ENCODE measurements at regions not wholly inside any gene's neighbourhood (a gene's known extent, or its start where the extent isn't known, plus 50 kb on each side); places are given as distances from the start of the nearest gene placed in this dataset.

DNA sequence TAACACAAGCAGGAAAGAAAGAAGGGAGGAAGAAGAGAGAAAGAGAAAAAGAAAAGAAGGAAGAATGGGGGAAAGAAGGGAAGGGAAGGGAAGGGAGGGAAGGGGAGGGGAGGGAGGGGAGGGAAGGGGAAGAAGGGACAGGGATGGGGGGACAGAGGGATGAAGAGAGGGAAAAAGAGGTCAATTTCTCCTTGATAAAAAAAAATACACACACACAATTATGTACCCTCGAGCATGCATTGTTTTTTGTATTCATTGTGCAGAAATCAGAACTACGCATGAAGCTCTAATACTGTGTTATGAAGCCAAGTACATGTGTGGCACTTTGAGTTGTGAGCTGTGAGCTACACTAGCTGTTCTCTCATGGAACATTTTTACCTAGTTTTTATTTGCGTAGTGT lies 274.9 kb upstream of the CDH18 start:
- DNase-seq: no peak

DNA sequence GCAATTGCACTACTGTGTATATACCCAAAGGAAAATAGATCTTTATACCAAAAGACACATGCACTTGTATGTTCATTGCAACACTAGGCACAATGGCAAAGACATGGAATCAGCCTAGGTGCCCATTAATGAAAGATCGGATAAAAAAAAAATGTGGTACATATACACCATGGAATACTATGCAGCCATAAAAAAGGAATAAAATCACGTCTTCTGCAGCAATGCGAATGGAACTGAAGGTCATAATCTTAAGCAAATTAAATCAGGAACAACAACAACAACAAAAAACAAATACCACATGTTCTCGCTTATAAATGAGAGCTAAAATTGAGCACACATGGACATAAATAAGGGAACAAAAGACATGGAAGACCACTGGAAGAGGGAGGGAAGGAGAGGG lies 266.7 kb upstream of the CDH18 start:
- DNase-seq: no peak

DNA sequence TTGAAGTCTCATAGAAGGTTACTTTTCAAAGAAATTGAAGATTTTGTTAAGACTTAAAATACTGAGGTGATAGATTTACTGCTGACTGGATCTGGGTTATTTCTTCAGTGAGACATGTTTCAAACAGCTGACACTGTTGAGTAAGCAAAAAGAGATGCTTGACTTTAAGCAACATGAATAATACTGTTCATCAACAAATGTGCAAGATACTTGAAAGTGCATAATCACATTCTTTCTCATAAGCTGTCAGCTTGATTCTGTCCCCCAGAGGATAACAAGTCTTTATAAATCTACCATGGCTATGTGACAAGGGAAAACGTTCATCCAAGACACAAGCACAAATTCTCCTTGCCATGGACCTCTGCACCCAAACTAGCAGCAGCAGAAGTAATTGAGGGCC lies 260.1 kb upstream of the CDH18 start:
- DNase-seq: no peak

DNA sequence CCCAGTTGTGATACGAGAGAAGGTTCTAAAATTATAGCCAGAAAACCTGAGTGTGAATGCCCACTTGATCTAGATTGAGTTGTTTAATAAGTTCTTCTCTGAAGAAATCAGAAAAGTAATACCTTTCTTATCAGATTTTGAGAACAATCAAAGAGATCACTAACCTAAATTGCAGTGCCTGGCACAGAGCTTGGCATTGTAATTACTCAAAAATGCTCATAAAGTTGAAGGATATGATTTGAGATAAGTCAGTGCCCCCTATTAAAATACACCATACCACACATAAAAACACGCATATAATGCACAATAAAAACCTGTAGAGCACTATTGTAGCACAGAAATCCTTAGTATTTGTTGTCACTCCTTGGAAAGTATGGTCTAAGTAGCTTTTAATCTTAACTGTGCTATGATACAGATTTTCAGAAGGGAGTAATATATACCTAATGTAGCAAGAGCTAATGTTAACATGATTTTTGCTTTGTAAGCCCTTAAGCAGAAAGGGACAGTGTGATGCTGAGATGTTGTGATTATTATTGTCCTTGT lies 257.5 kb upstream of the CDH18 start:
- no peak for DNase-seq

DNA sequence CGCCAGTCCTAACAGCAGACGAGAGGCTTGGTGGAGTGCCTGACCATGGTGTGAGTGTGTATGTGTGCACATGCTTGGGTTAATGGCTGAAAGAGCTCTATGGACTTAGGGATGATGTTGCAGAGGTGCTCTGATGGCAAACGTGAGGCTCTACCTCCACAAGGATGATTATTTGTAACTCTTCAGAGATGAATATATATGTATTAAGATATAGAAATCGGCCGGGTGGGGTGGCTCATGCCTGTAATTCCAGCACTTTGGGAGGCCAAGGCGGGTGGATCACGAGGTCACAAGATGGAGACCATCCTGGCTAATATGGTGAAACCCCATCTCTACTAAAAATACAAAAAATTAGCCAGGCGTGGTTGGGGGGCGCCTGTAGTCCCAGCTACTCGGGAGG lies 253.4 kb upstream of the CDH18 start:
- no peak for DNase-seq

DNA sequence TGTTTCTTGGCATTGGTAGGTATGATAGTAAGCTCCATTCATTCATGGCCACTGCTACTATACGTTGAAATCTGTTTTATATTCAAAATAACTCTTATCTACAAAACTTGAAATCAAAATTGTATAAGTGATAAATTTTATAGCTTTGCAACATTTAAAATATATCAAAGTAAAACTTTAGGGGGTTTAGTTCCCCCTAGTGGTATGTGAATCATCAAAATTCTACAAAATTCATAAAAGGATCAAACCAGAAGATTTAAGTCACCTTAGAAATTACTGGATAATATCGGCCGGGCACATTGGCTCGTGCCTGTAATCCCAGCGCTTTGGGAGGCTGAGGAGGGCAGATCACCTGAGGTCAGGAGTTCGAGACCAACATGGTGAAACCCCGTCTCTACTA lies 243.0 kb upstream of the CDH18 start:
- DNase-seq: no peak

DNA sequence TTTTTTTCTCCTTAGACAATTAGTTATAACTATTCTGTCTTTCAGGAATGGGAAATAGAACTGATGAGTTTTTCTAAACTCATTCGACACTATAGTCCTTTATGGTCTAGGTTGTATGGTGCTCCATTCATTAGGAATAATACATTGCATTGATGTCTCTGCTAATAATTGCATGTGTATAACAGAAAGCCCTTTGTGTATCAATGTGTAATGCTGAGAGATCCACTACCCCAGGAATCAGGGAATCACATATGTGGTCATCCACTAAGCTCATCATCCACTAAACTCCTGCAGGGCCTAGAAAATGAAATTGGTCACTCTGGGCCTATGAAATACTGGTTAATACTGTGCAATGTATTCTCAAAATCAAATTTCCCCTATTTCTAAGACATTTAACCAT lies 242.0 kb upstream of the CDH18 start:
- no peak for DNase-seq

DNA sequence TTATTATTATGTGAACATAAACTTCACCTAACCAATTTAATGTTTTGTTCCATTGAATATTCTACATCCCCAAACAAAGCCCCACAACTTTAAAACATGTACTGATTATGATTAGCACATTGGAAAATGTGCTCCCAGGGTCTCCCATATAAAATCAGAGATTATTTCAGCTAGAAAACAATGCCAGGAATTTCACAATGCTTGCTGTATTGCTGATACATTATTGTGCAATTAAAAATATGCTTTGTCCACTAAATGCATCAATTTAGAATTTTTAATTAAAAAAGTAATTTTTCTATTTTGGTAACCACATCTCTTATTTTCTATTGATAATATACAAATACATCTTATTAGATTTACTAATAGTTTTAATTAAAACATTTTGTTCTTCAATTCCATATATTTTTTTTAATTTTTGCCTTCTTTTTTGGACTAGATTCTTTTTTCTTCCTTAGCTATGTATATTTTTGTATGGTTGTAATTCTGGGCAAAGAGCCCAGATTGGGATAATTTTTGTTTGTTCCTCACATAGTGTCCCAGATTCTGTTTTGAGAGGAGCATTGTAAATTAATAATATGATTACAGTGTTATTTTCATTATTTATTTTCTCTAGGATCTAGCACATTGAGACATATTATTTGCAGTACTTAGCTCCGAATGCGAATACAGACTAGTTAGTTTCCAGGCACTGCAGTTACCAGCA lies 241.5 kb upstream of the CDH18 start:
- no peak for DNase-seq

DNA sequence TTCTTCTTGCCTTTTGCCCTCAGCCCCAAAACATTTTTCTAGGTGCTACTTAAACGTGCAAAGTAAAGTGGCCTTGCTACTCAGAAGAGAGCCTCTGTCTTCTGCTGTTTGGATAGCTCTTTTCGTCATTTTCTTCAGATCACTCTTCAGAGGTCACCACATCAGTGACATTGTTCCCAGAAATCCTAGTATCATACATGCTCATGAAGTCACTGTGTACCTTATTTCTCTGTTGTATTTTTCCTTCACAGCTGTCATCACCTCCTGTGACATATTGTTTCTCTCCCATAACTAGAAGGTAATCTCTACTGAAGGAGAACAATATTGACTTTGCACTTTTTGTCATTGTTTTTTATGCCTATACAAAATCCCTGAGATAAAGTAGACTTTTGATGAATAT lies 237.0 kb upstream of the CDH18 start:
- DNase-seq: no peak

DNA sequence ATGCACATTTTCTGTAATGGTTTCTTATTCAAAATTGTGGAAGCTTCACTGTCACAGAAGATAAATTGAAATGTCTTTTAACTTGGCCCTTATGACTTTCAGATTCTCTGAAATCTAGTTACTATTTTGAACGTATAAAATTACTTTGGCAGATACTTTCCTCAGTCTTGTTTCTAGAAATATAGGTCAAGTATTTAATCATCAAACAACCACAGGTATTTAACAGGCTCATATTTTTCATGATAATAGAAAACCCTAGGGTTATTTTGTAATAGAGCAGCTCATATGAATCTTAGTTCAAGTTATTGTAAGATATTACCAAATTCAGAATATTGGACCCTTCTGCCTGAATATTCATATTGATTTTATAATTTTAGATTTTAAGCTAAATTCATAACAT lies 236.0 kb upstream of the CDH18 start:
- no peak for DNase-seq

DNA sequence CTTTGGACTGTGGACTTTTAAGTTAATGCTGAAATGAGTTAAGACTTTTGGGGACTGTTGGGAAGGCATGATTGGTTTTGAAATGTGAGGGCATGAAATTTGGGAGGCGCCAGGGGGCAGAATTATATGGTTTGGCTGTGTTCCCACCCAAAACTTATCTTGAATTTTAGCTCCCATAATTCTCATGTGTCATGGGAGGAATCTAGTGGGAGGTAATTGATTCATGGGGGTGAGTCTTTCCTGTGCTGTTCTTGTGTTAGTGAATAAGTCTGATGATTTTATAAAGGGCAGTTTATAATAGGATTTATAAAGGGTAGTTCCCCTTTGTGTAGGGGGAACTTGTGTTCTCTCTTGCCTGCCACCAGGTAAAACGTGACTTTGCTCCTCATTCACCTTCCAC lies 235.5 kb upstream of the CDH18 start:
- no peak for DNase-seq

DNA sequence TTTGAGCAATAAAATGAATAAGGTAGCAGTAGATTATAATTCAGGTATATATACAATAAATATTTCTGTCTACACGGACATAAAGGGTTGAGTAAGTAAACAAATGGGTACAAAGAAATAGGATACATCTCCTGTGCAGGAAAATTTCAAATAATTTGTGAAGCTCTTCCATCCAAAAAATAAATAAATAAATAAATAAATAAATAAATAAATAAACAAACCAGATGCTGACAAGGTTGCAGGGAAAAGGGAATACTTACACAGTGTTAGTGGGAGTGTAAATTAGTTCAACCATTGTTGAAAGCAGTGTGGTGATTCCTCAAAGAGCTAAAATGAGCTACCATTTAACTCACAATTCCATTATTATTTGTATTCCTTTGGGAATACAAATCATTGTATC lies 227.3 kb upstream of the CDH18 start:
- DNase-seq: no peak

DNA sequence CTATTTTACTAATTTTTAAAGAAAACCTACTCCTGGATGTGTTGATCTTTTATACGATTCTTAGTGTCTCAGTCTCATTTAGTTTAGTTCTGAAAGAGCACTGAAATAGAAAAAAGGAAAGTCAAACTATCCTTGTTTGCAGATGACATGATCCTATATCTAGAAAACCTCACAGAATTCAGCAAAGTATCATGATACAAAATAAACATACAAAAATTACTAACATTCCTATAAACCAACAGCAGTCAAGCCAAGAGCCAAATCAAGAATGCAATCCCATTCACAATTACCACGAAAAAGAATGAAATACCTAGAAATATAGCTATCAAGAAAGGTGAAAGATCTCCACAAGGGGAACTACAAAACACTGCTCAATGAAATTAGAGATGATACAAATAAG lies 225.8 kb upstream of the CDH18 start:
- no peak for DNase-seq

DNA sequence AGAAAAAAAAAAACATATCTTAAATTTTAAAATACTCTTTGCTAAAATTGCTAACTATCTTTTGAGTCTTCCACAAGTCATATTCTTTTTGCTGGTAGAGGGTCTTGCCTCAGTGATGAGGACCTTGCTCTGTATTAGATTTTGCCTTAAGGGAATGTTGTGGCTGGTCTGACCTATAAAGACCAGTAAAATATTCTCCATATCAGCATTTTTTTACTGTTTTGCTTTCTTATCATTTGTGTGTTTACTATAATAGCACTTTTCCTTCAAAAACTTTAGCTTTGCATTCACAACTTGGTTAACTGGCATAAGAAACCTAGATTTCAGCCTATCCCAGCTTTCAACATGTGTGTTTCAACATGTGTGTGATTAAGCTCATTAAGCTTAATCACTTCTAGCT lies 224.7 kb upstream of the CDH18 start:
- no peak for DNase-seq

DNA sequence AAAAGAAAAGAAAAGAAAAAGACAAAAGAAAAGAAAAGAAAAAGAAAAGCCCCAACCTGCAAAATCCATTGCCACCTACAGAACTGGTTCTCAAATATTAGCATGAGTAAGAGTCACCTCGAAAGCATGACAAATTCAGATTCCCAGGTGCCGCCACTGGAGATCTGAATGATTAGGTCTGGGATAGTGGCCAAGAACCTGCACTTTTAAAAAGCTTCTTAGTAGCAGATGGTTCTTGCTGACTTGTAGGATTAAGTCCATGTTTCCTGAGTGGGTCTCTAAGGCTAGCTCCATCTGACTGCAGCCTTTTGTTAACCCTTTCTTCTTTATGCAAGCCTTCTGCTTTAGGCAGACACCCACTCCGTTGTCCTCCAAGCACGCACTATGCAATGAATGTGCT lies 178.5 kb upstream of the CDH18 start:
- peak; percentile 88 for DNase-seq

DNA sequence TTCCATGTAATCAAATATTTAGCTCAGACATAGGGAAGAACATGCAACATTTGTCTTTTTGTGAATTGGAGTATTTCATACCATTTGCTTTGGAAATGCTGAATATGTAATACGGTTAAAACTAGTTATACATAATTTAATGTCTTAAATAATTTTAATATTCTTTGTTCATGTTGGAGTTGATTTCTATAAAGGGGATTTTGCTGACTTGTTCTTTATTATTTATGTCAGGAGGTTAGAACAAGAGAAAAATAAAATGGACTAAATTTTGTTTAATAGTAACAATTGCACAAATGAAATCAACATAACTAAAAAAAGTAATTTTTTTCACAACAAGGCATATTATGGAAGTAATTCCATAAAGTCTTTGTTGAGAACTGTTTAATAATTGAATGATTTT lies 170.0 kb upstream of the CDH18 start:
- no peak for DNase-seq

DNA sequence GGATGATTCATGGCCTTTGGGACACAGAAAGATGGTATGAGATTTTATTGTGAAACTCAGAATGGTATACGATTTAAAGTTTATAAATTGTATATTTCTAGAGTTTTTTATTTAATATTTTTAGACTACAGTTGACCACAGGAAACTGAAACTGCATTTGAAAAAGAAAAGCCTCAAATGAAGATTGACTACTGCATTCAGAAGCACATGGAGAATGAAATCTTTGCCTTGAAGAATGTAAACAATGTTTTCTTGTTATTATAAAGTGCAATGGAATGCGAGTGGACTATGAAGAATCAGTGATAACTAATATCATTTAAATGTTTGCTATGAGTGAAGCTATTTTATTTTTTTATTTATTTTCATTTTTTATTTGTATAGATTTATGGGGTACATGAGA lies 169.1 kb upstream of the CDH18 start:
- no peak for DNase-seq

DNA sequence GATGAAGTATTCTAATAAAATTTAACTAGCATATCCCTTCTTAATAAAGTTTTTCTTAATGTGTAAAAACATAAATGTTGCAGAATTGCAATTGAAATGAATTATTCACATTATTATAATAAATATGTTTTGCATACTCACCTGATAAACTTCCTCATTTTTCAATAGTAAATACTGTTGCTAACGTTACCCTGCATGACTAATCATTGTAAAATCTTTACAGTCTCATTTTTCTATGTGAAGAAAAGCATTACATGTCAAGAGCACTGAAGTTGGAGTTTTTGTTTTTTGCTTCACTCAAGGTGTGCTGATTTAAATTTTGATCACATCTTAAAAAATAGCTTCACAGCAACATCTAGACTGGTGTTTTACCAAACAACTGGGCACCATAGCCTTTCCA lies 157.2 kb upstream of the CDH18 start:
- DNase-seq: no peak

DNA sequence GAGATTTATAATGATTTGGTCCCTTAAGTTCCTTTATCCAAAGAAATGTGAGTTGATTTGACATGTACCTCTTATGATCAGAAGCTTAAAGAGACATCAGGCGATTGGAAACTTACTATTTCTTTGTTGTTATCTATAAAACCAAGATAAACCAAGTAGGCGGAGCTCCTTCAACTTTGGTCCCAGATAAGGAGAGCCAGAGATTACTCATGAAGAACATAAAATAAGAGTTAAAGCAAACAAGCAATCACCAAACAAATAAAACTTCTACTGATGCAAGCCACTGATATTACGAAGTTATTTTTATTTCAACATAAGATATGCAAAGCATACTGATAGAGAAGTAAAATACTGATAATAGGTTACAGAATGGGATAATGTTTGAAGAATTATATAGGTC lies 141.5 kb upstream of the CDH18 start:
- no peak for DNase-seq

DNA sequence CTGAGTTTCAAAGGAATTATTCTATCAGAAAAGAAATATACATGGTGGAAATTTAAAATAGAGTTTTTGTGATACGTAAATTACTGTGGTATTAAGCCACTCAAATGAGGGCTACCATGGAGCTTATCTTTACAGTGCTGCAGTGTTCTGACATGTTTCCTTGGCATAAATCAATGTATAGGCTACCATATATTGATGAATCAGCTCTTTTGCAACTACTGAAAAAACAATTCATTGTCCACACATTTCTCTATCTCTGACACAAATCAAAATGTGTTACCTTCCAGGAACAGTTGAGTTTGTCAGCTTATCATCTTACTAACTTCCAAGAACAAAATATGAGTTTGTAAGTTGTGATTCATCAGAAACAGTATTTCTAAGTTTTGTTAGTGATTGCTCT lies 140.3 kb upstream of the CDH18 start:
- no peak for DNase-seq

DNA sequence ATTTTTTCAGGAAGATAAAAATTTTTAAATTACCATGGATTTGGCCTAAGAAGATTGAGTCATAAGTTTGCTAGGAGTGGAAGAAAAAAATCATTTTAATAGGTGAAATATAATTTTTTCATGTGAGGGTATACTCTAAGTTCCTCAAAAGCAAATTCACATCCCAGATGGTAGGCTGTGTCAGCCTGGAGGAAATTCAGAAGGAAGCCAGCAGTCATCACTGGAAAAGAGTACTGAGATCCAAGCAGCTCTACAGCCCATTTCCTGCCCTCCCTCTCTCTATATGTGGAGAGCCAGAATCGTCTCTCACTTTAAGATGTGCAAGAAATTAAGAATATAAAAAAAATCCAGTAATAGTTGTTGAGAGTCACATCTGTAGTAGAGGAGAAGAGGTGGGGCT lies 126.5 kb upstream of the CDH18 start:
- no peak for DNase-seq

DNA sequence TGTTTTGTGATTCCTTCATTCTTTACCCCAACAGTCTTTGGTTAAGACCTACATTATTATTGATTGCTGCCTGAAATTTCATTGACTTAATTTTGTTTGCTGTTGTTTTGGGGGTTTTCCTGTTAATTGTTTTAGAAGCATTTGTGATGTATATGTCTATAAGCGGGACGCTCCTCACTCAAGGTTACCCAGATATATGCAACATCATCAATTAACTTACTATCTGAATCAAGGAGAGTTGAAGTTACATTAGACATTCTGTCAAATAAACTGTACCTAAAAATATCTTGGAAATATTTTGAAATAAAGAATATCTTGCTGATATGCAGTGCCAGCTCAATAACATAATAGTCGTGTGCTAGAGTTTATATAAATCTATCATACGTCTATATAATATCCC lies 125.9 kb upstream of the CDH18 start:
- DNase-seq: no peak

DNA sequence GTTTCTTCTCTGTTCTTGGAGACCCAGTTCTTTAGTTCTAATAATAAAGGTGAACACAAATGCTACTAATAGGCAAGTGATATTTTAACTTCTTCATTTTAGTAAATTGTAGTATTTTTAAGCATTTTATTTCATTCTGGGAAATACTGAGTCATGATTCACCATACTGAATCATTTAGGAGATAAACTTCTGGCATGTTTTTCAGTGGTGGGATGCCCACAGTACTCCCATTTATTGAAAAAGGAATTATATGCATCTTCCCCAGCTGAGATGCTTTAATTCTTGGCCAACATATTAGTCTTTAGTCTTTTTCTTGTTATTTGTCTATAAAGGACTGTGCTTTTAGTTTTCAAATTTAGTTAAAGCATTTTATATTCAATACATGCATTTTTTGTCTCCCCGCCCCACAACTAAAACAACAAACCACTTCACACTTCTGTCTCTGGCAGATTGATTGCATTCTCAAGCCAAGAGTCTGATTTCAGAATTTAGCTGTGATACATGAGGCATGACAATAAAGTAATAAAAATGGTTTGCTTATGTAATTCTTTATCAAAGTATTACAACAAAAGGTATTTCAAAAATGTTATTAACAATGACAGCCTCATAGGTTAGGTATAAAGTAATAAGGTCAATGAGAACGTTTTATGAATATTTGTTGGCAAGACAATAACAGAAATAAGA lies 125.2 kb upstream of the CDH18 start:
- no peak for DNase-seq

DNA sequence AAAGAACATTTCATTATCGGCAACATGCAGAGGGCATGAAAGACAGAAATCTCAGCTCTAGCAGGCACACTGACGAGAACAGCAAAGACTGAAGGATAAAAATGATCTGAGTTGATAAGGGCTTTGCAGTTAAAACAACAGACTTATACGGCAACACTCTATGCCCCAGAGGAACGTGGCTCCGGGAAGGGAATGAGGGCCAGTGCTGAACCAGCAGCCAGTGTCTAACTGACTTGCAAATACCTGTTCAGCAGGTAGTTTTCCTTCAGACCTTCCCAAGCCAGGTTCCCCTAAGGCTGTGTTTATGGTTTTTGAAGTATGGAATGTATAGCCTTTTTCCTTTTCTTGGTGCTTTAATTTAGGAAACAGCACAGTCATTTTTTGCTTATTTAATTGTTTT lies 121.3 kb upstream of the CDH18 start:
- no peak for DNase-seq

DNA sequence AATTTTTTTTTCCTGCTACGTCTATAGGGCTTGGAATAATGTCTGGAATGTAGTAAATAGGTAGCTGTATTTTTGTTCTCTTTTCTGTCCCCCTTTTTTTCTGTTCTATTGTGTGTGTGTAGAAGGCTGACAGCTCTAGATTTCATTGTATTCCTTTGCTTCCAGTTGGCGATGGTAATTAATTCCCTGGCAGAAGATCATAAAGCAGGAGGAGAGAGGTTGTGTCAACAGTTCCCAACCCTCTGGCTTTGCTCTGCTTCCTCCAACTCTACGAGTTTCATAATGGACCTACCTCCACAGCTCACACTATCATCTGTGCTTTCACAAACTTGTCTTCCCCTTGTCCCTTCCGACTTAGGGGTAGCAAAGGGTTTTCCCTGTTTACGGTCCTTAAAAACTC lies 117.9 kb upstream of the CDH18 start:
- DNase-seq: no peak

Data from NCI-H82 (cell line).